Naive B cell (primary cell): ENCODE measurements at regions not wholly inside any gene's neighbourhood (a gene's known extent, or its start where the extent isn't known, plus 50 kb on each side); places are given as distances from the start of the nearest gene placed in this dataset.

Source experiments
- ATAC-seq, 2 donors: fragments of 150-1000 bp; cut with Tn5 transposase; 2 replicates each; pipeline ENCODE4 v1.10.0; 2021; ENCODE audit warnings: low read depth in 2 of 2, mild to moderate bottlenecking in 2 of 2, moderate library complexity in 2 of 2
- DNase-seq: peaks from one replicate; pipeline ENCODE4 v3.0.0; 2022
- H3K27ac Mint-ChIP-seq, 6 donors: one replicate each; pipeline ENCODE4 v1.8.0; 2020 to 2022; ENCODE audit warnings: mild to moderate bottlenecking in 6 of 6, mixed read lengths in 6 of 6, moderate library complexity in 5 of 6, inconsistent platforms in 2 of 6
- H3K27me3 Mint-ChIP-seq, 3 donors: one replicate each; pipeline ENCODE4 v1.8.0; 2021 to 2022; ENCODE audit warnings: mixed read lengths in 3 of 3, mild to moderate bottlenecking in 1 of 3
- H3K36me3 Mint-ChIP-seq, 2 donors: one replicate each; pipeline ENCODE4 v1.8.0; 2020 to 2022; ENCODE audit warnings: mixed read lengths in 2 of 2, inconsistent platforms in 1 of 2, mild to moderate bottlenecking in 1 of 2
- H3K4me1 Mint-ChIP-seq, 3 donors: one replicate each; pipeline ENCODE4 v1.8.0; 2020 to 2022; ENCODE audit warnings: mixed read lengths in 3 of 3, inconsistent platforms in 1 of 3, mild to moderate bottlenecking in 1 of 3, moderate library complexity in 1 of 3
- H3K4me3 Mint-ChIP-seq, 8 donors: one replicate each; pipeline ENCODE4 v1.8.0; 2020 to 2022; ENCODE audit warnings: mild to moderate bottlenecking in 8 of 8, mixed read lengths in 8 of 8, moderate library complexity in 8 of 8, inconsistent platforms in 2 of 8
- H3K9me3 Mint-ChIP-seq, 7 donors: one replicate each; pipeline ENCODE4 v1.8.0; 2020 to 2022; ENCODE audit warnings: mixed read lengths in 7 of 7, mild to moderate bottlenecking in 5 of 7, inconsistent platforms in 2 of 7, moderate library complexity in 1 of 7

DNA sequence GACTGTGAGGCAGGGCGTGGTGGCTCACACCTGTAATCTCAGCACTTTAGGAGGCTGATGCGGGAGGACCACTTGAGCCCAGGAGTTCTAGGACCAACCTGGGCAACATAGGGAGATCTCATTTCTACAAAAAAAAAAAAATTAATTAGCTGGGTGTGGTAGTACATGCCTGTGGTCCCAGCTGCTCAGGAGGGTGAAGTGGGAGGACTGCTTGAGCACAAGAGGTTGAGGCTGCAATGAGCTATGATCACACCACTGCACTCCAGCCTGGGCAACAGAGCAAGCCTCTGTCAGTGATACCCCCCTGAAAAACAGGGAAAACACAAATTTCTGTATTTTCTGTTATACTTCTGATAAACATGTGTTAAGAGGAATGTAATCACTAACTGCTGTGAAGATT lies 57.8 kb upstream of the ARHGAP32 start:
- no peaks in the 10 kb centered on the region for H3K9me3 Mint-ChIP-seq
- no peaks in the 10 kb centered on the region for H3K27me3 Mint-ChIP-seq
- H3K36me3 Mint-ChIP-seq: no peaks in the 10 kb centered on the region
- ATAC-seq (no peak), DNase-seq (no peak)
- H3K4me3 Mint-ChIP-seq: no peak overlapping the region
- no peak overlapping the region for H3K27ac Mint-ChIP-seq
- H3K4me1 Mint-ChIP-seq: peaks cover 4 to 12% (median 11%) of the 10 kb centered on the region in 3 donors

DNA sequence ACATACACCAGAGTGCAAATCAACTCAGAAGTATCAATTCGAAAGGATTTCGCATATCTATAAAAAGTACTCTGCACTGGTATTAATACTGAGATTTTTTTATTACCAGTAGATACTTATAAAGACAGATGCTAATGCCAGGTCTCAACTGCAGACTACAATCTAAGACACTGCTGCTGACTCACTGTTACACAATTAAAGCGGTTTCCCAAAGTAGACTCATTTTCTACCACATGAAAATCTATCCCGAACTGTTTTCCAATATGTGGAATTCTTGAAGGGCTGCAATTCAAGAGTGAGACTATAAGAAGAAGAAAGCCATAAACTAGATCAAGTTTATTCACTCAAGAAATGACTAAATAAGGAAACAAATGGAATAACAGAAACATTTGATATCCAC lies 57.2 kb upstream of the ARHGAP32 start:
- ATAC-seq: no peak
- H3K27me3 Mint-ChIP-seq: no peaks in the 10 kb centered on the region
- DNase-seq: no peak
- no peaks in the 10 kb centered on the region for H3K36me3 Mint-ChIP-seq
- H3K4me1 Mint-ChIP-seq: peaks cover 4 to 12% (median 11%) of the 10 kb centered on the region in 3 donors
- no peak overlapping the region for H3K4me3 Mint-ChIP-seq
- no peak overlapping the region for H3K27ac Mint-ChIP-seq
- no peaks in the 10 kb centered on the region for H3K9me3 Mint-ChIP-seq

- H3K27me3 Mint-ChIP-seq: no peaks in the 10 kb centered on the region
- no peaks in the 10 kb centered on the region for H3K36me3 Mint-ChIP-seq
- no peaks in the 10 kb centered on the region for H3K9me3 Mint-ChIP-seq
- peaks cover 5 to 14% (median 12%) of the 10 kb centered on the region in 3 donors for H3K4me1 Mint-ChIP-seq
- H3K4me3 Mint-ChIP-seq: peak overlapping the region in 1 of 8 donors; percentile 21
- H3K27ac Mint-ChIP-seq: peak overlapping the region in 2 of 6 donors; percentile 31 to 50
- ATAC-seq: no peak
- no peak for DNase-seq
Observed at GRCh38 chr11:129248618-129249017, 56.5 kb upstream of the ARHGAP32 start.

DNA sequence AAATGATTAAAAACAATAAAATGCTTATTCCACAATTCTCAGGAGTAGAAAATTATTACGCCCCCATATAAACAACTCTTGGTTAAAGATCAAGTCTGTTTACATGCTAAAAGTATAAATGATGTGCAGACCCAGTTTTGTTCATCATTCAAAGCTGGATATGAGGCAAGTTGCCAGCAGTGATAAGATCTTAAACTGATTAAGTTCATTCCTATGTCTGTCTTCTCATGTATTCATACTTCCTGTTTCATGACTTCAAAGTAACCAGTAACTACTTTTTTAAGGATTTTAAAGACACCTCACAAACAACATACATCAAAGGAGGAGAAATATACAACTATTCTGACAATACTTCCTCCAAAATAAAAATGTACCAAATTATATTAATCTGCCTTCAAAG lies 55.0 kb upstream of the ARHGAP32 start:
- H3K27me3 Mint-ChIP-seq: no peaks in the 10 kb centered on the region
- H3K4me3 Mint-ChIP-seq: no peak overlapping the region
- no peak for ATAC-seq

GRCh38 chr11:129242855-129243254 lies 50.7 kb upstream of the ARHGAP32 start:
- peak; percentile 41 to 61 for ATAC-seq
- peak; percentile 6 for DNase-seq
- no peaks in the 10 kb centered on the region for H3K36me3 Mint-ChIP-seq
- peaks cover 10 to 29% (median 23%) of the 10 kb centered on the region in 3 donors for H3K4me1 Mint-ChIP-seq
- H3K27ac Mint-ChIP-seq: peak overlapping the region in 1 of 6 donors; percentile 6
- H3K4me3 Mint-ChIP-seq: peak overlapping the region in 1 of 8 donors; percentile 0
- peaks cover 0 to 2% (median 0%) of the 10 kb centered on the region in 7 donors for H3K9me3 Mint-ChIP-seq
- H3K27me3 Mint-ChIP-seq: no peaks in the 10 kb centered on the region

More for the DNA sequence above, 55.0 kb upstream of the ARHGAP32 start:
- peak overlapping the region in 2 of 6 donors; percentile 36 to 47 for H3K27ac Mint-ChIP-seq
- peaks cover 14 to 24% (median 23%) of the 10 kb centered on the region in 3 donors for H3K4me1 Mint-ChIP-seq
- no peak for DNase-seq
- H3K9me3 Mint-ChIP-seq: peaks cover 0 to 2% (median 0%) of the 10 kb centered on the region in 7 donors
- H3K36me3 Mint-ChIP-seq: no peaks in the 10 kb centered on the region
